SKM-1 treated with dmso at 0.1 percent for 144 hours (cell line): ENCODE measurements at regions not wholly inside any gene's neighbourhood (a gene's known extent, or its start where the extent isn't known, plus 50 kb on each side); places are given as distances from the start of the nearest gene placed in this dataset.

ENCODE experiments used
- DNase-seq: peaks from one replicate; lab custom pipeline; 2025; ENCODE audit not compliant: unreplicated experiment; lab: John Stamatoyannopoulos, UW

DNA sequence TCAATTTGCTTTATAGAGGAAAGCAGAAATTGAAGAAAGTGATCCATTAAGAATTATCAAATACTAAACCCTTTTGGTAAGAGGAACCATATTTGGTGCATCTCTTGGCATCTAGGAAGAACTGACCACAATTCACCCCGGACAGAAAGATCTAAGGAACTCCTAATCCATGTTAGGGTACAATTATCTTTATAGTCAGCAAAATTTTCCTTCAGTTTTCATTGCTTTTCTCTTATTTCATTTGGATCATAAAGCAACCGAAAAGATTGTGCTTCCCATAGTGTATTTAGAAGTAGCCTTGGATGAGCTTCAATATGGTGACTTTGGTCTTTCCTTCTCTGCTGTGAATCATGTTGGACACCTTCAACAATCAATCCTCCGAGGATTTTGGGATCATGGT, 50.1 kb upstream of the IGFBP5 start:
- no peak for DNase-seq
